Uterus (tissue), 2 donors: ENCODE measurements at regions not wholly inside any gene's neighbourhood (a gene's known extent, or its start where the extent isn't known, plus 50 kb on each side); places are given as distances from the start of the nearest gene placed in this dataset.

Source experiments
- CTCF ChIP-seq, 4 experiments: fragments of 200-600 bp in 2 of 4; fragments of 450-650 bp in 2 of 4; sonication (generic) in 2 of 4; IDR thresholded peaks; one replicate each; pipeline ENCODE4 v1.5.1; 2016 to 2019; ENCODE audit warnings: antibody characterized with exemption in 4 of 4, mild to moderate bottlenecking in 2 of 4, moderate library complexity in 1 of 4
- POLR2A ChIP-seq, 2 donors: fragments of 450-650 bp; IDR thresholded peaks; one replicate each; pipeline ENCODE4 v1.6.1; 2016; ENCODE audit warnings: antibody characterized with exemption in 2 of 2, mild to moderate bottlenecking in 1 of 2, moderate library complexity in 1 of 2

GRCh38 chr12:13289653-13290289, 93.2 kb downstream of the EMP1 start:
- TF ChIP-seq CTCF (IDR thresholded peaks at IDR 0.05): no peak
- TF ChIP-seq POLR2A (IDR thresholded peaks at IDR 0.05): no peak
